Activated T-cell treated with anti-CD3 and anti-CD28 coated beads, Interleukin-2, amount 50 U/mL, for 1 hour (primary cell): ENCODE measurements at regions not wholly inside any gene's neighbourhood (a gene's known extent, or its start where the extent isn't known, plus 50 kb on each side); places are given as distances from the start of the nearest gene placed in this dataset.
"Not testable (repeated sequence)": the region's sequence is repeated elsewhere in the genome, so short reads cannot be mapped to it uniquely, and the experiment has no call there.

Experiments
- DNase-seq: peaks from one replicate; pipeline ENCODE4 v3.0.0-alpha.2; 2020

GRCh38 chr11:67871168-67871567, 132.7 kb downstream of the UNC93B1 start:
- DNase-seq: not testable (repeated sequence)

GRCh38 chr11:67862896-67863295, 141.0 kb downstream of the UNC93B1 start:
- DNase-seq: not testable (repeated sequence)

- DNase-seq: peak; percentile 69
These were observed 144.3 kb downstream of the UNC93B1 start for GRCh38 chr11:67859513-67860161.

DNA sequence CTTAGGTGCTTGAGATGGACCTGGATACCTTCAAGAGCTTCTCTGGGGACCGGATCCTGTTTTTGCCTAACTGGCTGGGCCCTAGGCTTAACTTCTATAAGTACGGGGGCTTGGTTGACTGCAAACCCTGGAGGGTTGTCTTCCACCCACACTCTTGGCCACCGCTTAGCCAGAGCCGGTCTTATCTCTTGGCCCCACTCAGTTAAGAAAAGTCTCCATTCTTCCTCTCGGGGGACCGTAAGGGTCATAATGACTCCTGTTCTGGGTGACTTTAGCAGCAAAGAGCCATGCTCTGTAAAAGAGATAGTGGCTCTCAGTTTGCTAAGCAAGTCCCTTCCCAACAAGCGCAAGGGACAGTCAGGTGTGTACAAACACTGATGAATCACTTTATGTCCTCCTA, 153.2 kb downstream of the UNC93B1 start:
- not testable (repeated sequence) for DNase-seq

DNA sequence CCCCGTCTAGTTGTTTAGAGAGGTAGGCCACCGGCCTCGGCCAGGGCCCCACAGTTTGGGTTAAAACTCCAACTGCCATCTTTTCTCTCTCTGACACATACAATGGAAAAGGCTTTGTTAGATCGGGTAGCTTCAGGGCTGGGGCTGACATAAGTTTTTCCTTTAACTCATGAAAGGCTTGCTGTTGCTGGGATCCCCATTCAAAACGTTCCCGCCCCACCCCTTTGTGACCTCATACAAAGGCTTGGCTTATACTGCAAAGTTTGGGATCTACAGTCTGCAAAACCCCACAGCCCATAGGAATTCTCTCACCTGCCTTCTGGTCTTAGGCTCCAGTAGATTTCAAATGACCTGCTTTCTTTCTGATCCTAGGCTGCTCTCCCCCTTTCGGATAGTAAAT, 154.1 kb downstream of the UNC93B1 start:
- not testable (repeated sequence) for DNase-seq

GRCh38 chr11:67847896-67848875, 155.7 kb downstream of the UNC93B1 start:
- DNase-seq: not testable (repeated sequence)

DNA sequence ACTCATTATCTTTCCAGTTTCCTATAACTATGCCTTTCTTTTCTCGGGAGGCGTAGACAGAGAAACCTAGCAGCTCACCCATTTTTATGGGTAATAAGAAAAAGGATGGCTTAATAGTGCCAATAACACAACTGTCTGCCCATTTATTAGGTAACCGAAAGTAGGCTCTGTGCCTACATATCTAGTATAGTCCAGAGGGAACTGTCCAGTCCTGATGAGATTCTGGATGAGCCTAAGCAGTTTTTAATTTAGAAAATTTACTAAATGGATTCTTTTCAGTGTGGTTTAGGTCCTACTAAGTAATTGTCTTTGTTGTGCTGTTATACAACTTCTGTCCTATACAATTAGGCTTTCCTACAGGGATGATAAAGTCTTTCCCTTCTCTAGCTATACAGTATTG, 157.6 kb downstream of the UNC93B1 start:
- not testable (repeated sequence) for DNase-seq

DNA sequence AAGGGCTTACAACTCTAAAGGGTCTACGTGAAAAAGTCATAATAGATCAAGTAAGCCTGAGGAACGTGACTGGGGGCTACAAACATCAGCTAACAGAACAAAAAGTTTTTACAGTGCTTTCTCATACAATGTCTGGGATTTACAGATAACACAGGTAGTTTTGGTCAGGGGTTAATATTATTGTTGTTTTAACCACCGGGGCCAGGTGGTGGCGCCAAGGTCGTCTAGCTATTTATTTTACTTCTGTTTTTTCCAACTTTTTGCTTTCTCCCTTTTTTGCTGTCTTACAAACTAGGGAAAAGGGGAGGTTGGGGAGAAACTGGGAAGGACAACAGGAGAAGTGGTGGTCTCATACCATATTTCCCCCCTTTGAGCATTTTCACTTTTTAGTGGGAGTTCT, 158.6 kb downstream of the UNC93B1 start:
- DNase-seq: not testable (repeated sequence)

GRCh38 chr11:67840599-67840998, 163.3 kb downstream of the UNC93B1 start:
- not testable (repeated sequence) for DNase-seq

DNA sequence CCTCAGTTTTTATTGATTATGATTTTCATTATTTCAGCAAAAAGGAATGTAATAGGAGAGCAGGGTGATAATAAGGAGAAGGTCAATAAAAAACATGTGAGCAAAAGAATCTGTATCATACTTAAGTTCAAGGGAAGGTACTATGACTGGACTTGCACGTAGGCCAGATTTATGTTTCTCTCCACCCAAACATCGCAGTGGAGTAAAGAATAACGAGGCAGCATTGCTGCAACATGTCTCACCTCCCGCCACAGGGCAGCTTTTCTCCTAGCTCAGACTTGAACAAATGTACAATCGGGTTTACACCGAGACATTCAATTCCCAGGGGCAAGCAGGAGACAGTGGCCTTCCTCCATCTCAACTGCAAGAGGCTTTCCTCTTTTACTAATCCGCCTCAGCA, 155.7 kb upstream of the ALDH3B2 start:
- DNase-seq: not testable (repeated sequence)

DNA sequence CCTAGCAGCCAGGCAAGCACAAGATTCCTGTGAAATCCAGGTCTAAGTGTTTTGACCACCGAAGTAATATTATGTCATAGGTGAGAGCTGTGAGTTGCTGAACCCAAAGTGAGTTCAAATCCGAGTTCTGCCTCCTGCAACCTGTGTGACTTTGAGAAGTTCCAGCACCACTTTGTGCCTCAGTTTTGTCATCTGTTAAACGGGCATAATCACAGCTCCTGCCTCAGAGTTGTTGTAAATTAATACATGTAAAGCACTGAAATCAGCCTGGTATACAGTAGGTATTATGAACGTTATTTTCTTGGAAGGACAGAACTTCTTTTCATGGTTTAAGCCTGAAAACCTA, 152.5 kb upstream of the ALDH3B2 start:
- not testable (repeated sequence) for DNase-seq

- peak; percentile 40 for DNase-seq
These were observed 151.9 kb upstream of the ALDH3B2 start for GRCh38 chr11:67826028-67826950.

DNA sequence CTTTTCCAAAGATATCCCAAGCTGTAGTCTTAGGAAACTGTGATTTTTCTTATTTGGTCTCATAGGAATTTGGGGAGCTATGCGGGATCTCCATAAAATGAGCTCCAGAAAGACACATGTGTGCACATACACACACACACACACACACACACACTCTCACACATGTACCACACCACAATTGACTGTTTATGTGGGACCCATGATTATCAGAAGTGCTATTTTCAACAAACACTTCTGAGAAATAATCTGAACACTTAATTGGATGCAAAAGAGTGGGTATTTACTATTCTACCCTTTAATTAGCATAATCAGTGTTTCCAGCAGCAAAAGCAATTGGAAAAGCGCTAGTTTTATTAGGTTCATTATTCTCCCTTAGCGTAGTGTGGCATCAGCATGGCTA, 150.4 kb upstream of the ALDH3B2 start:
- not testable (repeated sequence) for DNase-seq

GRCh38 chr11:67820081-67820480, 145.7 kb upstream of the ALDH3B2 start:
- DNase-seq: no peak

- DNase-seq: not testable (repeated sequence)
These were observed 143.1 kb upstream of the ALDH3B2 start for GRCh38 chr11:67817558-67817957.

GRCh38 chr11:67809301-67809700, 134.9 kb upstream of the ALDH3B2 start:
- not testable (repeated sequence) for DNase-seq

- DNase-seq: not testable (repeated sequence)
These were observed 133.5 kb upstream of the ALDH3B2 start for GRCh38 chr11:67807896-67808295.

DNA sequence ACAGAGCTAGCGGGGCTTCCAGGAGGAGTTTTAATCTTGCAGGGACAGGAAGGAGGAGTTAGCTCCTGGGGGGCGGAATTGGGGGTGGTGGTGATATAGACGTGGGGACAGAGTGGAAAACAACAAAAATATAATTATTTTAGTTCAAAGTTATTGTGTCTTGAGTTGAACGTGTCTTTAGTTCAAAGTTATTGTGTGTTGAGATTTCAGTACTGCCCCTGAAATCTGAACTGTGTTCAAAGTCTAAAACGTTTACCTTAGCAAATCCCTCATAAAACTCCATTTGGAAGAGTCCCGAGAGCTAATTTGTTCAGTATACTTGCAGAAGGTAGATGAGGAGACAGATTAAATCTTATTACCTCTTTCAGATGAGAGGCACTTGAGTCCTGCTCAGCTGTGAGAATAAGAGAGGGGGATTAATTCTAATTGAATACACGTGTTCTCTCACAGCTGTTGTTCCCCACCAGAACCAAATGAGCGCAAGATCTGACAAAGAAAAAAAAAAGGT, 132.4 kb upstream of the ALDH3B2 start:
- not testable (repeated sequence) for DNase-seq

DNA sequence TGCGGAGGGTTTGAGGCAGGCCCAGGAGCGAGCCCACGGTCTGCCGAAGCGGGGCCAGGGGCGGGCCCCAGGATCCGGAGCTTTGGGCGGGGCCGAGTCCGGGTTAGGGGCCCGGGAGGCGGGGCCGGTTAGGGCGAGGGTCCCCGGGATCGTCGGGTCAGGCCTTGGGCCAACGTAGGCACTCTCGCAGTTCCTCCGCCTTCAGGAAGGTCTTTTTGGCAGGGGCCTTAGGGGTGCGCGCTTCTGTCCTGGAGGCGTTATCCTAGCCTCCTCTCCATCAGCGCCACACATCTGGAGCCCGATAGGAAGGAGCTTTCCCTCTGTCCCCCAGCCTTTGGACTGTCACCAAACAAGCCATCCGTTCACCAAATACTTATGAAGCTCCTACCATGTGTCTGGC, 131.8 kb upstream of the ALDH3B2 start:
- not testable (repeated sequence) for DNase-seq

GRCh38 chr11:67805253-67806126, 131.1 kb upstream of the ALDH3B2 start:
- peak; percentile 96 for DNase-seq

DNA sequence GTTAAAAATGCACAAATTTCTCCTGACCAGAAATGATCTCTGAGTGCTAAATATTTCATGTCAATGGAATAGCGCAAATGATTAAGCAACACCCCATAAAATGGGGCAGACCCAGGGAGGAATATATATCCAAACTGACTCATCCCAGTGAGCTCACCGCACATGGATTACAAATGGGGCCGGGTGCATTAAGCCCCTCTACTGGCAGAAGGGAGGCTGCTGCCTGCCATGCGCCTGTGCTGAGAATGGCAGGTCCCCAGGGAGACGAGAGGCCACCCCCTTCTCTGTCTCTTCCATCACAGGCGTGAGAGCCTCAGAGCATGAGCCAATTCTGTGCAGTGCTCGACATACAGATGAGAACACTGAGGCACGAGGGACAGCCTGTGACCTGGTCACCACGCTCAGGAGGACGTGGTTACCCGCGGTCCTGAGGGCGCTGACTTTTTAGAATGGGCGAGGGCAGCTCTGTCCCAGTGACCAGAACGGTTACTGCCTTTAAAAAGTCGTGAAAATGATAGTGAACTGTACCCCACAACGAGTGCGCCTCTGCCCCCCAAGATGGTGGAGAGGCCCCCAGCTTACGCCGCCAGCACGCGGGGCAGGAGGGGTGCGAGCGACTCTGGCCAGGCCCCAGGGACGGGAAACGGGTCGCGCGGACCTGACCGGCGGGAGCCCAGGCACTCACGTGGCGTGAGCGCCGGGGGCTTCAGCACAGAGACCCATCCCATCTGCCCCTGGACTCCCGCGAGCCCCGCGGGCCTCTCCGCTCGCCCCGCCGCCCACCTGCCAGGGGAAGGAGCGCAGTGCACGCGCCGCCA, 130.2 kb upstream of the ALDH3B2 start:
- DNase-seq: not testable (repeated sequence)
